IPS-18c (cell line): ENCODE measurements at regions not wholly inside any gene's neighbourhood (a gene's known extent, or its start where the extent isn't known, plus 50 kb on each side); places are given as distances from the start of the nearest gene placed in this dataset.

Experiments used
- H3K4me3 ChIP-seq: 2 replicates; pipeline ENCODE4 v1.7.0; 2013; ENCODE audit warnings: low read depth, mild to moderate bottlenecking, low read length, moderate library complexity; ENCODE audit not compliant: insufficient read depth
- H3K9me3 ChIP-seq: one replicate; pipeline ENCODE4 v1.6.1; 2013; ENCODE audit warnings: mild to moderate bottlenecking, low read length, moderate library complexity; ENCODE audit not compliant: control insufficient read depth, insufficient read depth

DNA sequence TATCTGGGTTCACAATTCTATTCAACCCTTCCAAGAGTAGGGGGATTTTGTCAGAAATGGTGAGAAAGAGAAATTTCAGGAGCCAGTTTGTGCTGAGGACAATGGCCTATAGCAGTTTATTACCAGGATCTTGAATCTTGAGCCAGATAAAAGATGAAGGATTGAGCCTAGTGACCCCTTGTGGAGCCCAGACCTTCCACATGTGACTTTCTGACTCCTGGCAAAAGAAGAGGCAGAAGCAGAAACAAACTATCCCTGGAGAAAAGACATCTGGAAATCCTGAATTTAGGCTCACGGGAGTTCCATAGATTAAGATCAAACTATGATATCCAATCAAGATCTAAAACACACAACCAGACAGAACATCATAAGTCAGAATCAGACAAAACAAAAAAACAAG, 60.9 kb upstream of the CHRM2 start:
- Histone ChIP-seq H3K4me3 (no peak overlapping the region), H3K9me3 (no peaks in the 10 kb centered on the region)

DNA sequence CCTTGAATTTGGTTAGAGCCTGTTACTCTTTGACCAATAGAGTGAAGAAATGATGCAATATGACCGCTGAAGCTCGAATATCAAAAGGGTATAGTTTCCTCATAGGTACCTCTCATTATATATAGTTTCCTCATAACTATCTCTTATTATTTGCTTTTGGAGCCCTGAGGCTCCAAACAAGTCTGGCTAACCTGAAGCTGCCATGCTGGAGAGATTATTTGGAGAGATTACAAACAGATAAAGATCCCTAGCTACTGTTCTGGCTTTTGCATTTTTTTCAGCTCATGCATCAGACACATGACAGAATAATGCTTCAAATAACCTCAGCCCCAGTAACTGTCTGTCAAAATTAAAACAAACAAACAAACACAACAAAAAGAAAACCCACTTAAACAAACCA, 65.4 kb upstream of the CHRM2 start:
- Histone ChIP-seq H3K9me3 (no peaks in the 10 kb centered on the region), H3K4me3 (no peak overlapping the region)

DNA sequence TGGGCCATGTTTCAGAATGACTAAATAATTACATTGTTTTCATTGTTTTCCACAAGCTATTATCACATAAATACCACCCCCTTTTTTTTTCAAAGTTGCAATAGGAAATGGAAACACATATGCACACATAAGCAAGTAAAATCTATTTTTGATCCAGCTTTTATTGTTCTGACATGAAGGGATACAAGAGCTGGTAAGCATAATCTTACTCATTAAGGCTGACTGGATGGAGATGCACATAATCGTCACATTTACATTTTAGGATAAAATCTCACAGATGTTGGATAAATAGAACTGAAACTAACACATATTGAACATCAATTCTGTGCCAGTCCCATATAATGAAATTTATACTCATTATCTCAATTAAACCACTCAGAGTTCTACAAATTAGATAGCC, 84.5 kb upstream of the CHRM2 start:
- Histone ChIP-seq H3K9me3 (peaks cover 2% of the 10 kb centered on the region), H3K4me3 (no peak overlapping the region)

DNA sequence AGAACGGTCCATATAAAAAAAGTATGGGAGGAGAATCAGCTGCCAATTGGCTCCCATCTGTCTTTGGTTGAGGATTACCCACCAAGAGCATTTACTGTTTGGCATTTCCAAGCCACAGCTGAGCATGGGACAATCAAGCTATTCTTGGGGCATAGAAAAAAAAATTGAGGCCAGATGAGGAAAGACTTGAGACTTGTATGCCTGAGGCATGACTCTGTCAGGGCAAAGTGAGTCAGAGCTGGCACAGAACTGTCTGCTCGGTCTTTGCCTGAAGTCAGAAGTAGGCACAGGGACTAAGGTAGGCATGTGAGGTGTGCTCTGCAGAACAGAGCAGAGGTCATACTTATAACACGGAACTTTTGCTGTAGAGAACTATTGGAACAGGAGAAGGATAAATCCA, 126.5 kb upstream of the CHRM2 start:
- Histone ChIP-seq H3K9me3 (no peaks in the 10 kb centered on the region), H3K4me3 (no peak overlapping the region)

DNA sequence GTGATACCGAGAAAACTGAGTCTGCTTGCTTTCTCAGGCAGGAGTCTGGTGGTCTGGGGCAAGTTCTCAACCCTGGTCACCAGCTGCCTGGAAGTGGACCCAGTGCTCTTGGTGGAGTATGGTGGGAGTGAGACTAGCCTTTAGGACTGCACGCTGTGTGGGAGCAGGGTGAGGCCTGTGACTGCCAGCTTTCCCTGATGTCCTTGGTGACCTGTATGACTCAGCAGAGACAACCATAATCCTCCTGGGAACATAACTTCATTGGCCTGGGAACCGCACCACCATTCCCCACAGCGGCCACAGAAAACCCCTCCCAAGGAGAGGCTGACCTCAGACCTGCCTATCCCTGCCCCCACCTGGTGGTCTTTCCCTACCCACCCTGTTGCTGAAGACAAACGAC, 139.5 kb upstream of the CHRM2 start:
- H3K9me3 ChIP-seq: no peaks in the 10 kb centered on the region
- no peak overlapping the region for H3K4me3 ChIP-seq

DNA sequence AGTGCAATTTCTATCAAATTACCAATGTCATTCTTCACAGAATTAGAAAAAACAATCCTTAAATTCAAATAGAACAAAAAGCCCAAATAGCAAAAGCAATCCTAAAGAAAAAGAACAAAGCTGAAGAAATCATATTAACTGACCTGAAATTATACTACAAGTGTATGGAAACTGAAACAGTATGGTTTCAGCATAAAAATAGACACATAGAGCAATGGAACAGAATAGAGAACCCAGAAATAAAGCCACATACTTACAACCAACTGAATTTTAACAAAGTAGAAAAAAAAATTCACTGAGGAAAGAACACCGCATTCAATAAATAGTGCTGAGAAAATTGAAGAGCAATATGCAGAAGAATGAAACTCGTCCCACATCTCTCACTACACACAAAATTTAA, 142.0 kb upstream of the CHRM2 start:
- Histone ChIP-seq H3K4me3 (no peak overlapping the region), H3K9me3 (no peaks in the 10 kb centered on the region)

DNA sequence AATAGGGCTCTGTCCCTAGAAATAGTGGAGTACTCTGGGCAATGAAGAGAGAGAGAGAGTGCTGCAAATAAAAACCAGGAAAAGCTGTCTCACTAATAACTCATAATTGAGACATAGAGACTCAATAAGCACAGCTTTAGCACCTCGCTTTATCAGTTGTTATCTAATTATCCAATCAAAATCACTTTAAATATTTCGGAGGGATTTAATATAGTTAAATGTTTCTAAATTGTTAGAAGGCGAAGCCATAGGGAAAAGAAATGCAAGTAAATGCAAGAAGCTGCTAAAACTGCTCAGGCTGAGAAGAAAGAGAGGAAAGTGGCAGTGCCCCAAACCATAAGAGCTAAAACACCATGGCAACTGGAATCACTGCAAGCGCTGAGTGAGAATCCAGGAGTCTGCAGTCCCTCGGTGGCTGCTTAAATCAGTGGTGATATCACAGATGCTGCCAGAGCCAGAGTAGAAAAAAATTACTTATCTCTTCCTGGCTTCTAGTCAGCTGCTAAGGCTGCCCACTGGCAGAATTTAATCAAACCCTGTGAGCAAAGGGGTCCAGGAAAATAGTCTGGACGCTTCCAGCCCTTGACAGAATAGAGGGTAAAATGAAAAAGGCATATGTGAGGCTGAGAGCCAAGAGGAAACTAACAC, 150.4 kb upstream of the CHRM2 start:
- H3K9me3 ChIP-seq: no peaks in the 10 kb centered on the region
- H3K4me3 ChIP-seq: no peak overlapping the region

DNA sequence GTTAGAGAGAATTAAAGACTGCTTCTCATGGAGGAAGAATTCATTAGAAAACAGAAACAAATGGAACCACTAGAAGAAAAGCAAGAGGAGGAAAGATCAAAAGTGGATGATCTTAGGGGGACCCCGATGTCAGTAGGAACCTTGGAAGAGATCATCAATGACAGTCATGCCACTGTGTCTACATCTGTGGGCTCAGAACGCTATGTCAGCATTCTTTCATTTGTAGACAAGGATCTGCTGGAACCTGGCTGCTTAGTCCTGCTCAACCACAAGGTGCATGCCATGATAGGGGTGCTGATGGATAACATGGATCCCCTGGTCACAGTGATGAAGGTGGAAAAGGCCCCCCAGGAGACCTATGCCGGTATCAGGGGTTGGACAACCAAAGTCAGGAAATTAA, 154.4 kb upstream of the CHRM2 start:
- Histone ChIP-seq H3K4me3 (no peak overlapping the region), H3K9me3 (no peaks in the 10 kb centered on the region)

DNA sequence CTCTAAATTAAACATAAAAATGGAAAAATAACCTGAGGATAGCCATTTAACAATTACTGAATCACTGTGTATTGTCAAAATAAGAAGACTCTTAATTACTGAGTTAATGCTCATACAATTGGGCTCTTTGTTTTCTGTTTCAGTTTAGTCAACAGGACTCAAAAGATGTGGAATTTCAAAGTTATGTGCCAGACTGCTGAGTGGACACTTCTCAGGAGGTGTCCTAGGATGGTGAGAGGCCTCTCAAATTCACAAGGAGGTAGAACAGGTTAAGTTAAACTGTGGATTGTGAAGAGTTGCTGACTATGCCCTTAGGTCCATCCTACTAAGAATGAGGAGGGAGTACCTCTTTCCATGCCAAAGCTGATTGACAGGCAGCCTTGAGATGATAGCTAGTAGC, 157.7 kb upstream of the CHRM2 start:
- Histone ChIP-seq H3K4me3 (no peak overlapping the region), H3K9me3 (no peaks in the 10 kb centered on the region)

DNA sequence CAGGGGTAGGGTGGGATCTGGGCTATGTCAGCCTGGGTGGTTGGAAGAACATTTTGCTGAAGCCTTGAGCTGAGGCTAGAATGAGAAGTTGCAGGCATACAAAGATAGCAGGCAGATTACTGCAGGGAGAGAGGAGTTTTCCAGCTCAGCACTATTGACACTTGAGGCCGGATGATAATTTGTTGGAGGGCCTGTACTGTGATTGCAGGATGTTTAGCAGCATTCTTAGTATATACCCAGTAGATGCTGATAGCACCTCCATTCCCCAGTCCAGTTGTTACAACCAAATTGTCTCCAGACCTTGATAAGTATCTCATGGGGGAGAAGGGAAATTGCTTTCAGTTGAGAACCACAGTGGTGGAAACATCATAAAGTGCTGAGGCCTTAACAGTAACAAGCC, 158.6 kb upstream of the CHRM2 start:
- no peaks in the 10 kb centered on the region for H3K9me3 ChIP-seq

DNA sequence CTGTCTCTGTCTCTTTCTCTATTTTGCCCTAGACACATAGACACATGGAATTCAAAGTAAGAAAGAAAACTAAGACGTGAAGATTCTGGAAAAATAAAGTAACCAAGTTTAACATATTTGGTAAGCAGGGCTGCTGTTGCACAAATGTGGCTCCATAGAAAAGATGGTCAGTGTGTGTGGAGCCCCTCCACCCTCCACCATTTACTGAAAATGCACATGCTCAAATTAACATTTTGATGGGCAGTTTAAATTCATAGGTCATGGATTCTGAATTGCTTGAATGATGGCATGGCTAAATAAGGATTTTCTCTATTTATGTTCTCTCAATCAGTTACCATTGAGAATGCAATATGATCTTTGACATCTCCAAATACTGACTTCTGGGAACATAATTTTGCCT, 165.5 kb upstream of the CHRM2 start:
- Histone ChIP-seq H3K4me3 (no peak overlapping the region), H3K9me3 (no peaks in the 10 kb centered on the region)

More for the DNA sequence above, 158.6 kb upstream of the CHRM2 start:
- no peak overlapping the region for H3K4me3 ChIP-seq

DNA sequence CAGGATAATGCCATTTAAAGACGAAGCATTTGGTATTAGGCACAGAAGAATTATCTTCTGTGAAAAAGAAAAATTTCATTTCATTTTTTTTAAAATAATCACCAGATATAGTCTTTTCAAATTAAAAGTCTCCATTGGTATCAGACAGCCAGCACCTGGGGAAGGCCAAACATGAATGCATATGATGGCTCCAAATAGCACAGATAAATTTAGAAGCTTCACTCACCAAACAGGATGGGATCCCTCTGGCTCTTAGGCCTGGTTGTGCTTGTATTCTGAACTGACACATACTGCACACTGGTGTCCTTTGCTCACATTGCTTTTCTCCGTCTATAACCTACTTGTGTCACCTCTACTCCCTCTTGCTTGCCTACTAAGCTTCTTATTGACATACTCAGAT, 169.5 kb upstream of the CHRM2 start:
- H3K9me3 ChIP-seq: no peaks in the 10 kb centered on the region
- H3K4me3 ChIP-seq: no peak overlapping the region

DNA sequence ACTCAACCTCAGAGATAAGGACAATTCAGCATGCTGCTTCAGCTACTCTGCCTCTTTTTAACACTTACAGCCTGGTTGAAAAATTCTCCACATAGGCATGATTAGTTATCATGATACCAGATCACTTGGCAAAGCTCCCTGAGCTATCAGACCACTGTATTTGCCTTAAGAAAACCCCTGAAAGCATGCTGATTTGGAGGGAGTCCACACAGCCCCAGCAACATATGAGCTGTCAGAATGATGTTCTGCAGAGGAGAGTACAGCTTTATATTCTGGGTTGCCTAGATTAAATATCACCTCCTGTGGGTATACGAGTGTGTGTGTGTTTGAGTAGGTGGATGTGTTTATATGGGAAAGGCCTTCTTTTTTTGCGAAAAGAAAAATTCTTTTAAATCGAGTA, 170.2 kb upstream of the CHRM2 start:
- H3K4me3 ChIP-seq: no peak overlapping the region
- H3K9me3 ChIP-seq: no peaks in the 10 kb centered on the region

DNA sequence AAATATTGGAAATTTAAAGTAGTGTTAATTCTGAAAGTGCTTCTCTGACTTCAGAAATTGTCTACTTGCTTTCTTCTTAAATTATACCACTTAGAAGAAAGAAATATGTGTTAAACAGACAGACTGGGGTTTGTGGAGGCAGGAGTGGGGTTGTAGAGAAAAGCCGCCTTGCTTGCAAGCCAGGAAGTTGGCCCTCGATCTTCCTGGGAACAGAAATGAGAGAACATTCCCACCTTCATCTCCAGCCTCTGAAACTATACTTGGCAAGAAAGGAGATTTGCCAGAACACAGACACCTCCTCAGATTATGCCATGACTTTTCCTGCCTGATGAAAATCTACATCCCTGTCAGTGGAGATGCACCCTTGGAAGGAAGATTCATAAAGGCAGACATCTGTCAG, 171.2 kb upstream of the CHRM2 start:
- Histone ChIP-seq H3K9me3 (no peaks in the 10 kb centered on the region), H3K4me3 (no peak overlapping the region)

DNA sequence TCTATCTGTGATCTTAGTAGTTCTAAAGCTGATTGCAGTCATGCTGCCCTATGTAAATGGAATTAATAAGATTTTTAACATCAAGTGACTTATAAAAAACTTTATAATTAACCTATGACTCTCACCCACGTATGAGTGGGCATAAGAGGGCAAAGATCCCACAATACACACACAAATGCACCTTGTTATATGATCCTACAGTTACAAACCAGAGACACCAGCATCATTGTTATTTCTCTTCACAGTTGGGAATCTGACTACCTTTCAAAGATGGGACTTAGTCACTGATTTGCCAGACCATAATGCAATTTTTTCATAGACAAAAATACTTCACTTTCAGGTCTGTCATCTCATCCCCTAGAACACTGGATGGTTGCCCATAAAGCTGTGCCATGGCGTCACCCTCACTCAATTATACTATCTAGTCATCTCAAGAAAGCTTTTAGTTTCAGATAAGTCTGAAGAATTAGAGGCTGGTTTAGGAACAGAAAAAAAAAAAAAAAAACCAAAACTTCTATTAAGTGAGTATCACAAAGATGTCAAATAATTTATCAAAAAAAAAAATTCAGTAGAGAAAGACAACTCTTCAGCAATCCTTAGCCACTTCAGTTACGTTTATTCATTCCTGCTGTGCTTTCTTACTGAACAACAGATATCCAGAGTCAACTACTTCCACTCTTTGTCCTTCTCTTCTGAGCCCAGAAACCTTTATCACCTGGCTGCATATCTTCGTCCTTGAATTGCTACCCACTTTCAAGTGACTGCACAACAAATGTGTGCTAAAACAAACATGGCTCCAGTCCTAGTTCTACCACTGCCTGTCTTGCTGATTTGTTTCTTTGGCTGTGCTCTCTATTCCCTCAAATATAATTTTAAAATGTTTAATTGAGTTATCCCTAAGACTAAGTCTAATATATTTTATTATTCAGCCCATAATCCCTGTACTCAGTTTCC, 175.0 kb upstream of the CHRM2 start:
- H3K9me3 ChIP-seq: no peaks in the 10 kb centered on the region
- no peak overlapping the region for H3K4me3 ChIP-seq

DNA sequence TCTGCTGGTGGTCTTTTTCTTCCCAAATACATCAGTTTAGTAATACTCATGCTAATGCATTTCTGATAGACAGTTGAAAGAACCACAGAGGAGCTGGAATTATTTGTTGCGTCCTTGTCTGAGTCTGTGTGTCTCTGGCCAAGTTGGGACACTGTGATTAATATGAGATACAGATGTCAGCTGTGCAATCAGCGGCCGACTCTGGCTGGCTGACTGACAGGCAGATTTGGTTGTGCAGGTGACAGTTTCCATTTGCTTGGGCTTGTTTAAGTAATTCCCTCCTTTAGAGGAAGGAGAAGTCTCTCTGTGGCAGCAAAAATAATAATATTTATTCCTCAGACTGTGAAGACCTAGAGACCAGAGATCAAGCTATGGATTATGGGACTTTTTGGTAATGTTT, 176.2 kb upstream of the CHRM2 start:
- H3K4me3 ChIP-seq: no peak overlapping the region
- no peaks in the 10 kb centered on the region for H3K9me3 ChIP-seq

DNA sequence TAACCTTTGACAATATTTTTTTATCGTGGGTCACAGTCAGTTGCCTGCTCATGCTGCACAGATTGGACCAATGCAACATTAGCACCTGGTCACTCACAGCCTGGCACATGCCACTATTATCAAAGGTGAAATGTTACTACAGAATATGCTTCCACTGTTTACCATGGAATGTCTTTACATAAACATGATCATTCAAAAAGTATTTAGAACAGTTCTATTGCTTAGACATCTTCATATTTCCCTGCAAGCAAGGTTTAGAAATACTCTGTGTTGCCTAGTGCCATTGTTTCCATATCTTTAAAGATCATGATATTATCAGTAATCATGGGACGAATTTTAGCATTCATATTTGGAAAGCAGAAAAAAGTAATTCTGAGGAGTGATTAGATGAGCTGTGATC, 179.9 kb upstream of the CHRM2 start:
- H3K9me3 ChIP-seq: no peaks in the 10 kb centered on the region
- H3K4me3 ChIP-seq: no peak overlapping the region

DNA sequence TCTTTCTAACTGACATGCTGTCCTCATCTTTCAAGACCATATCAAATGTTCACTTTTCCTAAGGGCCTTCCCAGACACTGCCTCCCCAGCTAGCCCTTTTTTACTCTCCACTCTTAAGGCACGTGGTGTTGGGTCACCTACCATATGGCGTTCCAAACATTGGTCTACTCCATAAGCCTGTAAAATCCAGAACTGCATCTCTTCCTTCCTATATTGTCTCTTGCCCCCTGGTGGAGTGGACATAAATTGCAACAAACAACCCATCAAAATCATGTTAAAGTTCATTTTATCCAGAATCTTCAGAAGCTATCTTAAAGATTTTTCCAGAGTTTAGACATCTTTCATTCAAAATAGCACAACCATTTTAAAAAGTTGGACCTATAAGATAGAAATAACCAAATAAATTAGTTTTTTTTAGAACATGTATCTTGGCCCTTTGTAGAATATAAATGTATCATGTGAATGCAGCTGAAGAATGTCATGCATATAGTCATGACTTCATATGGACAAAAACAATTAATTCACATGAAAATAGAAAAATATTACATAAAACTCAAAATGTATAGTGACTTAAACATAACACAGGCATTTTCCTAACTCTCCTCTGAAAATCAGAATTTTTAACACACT, 180.6 kb upstream of the CHRM2 start:
- H3K4me3 ChIP-seq: no peak overlapping the region
- H3K9me3 ChIP-seq: no peaks in the 10 kb centered on the region
